Erythroblast (primary cell): ENCODE measurements at regions not wholly inside any gene's neighbourhood (a gene's known extent, or its start where the extent isn't known, plus 50 kb on each side); places are given as distances from the start of the nearest gene placed in this dataset.

Experiments
- GATA1 ChIP-seq: IDR thresholded peaks from 2 replicates; pipeline ENCODE4 v1.6.1; 2011; ENCODE audit warnings: low read depth, mild to moderate bottlenecking, control low read depth, low read length, moderate library complexity
- POLR2A ChIP-seq: IDR thresholded peaks from 2 replicates; pipeline ENCODE4 v1.6.1; 2011; ENCODE audit warnings: mild to moderate bottlenecking, low read length

- TF ChIP-seq POLR2A: no peak
- no peak for TF ChIP-seq GATA1
Observed at GRCh38 chr7:153320681-153321080, 561.1 kb downstream of the ACTR3B start.
